H9 (cell line): ENCODE measurements at regions not wholly inside any gene's neighbourhood (a gene's known extent, or its start where the extent isn't known, plus 50 kb on each side); places are given as distances from the start of the nearest gene placed in this dataset.

Experiments
- DNase-seq: peaks from one replicate; pipeline ENCODE4 v3.0.0-alpha.2; 2017
- H2AFZ ChIP-seq: one replicate; pipeline ENCODE4 v1.6.1; 2013; ENCODE audit warnings: mild to moderate bottlenecking, low read length, control low read depth, moderate library complexity
- H2AK5ac ChIP-seq: 2 replicates; pipeline ENCODE4 v1.6.1; 2013; ENCODE audit warnings: low read length, control low read depth, mixed read lengths; ENCODE audit not compliant: insufficient read length
- H2BK120ac ChIP-seq: one replicate; pipeline ENCODE4 v1.6.1; 2013; ENCODE audit warnings: low read depth, mild to moderate bottlenecking, low read length, control low read depth, inconsistent platforms; ENCODE audit not compliant: poor library complexity, severe bottlenecking
- H2BK12ac ChIP-seq: 2 replicates; pipeline ENCODE4 v1.6.1; 2013; ENCODE audit warnings: low read length, control low read depth, mixed read lengths, low read depth; ENCODE audit not compliant: insufficient read length
- H2BK15ac ChIP-seq: 2 replicates; pipeline ENCODE4 v1.6.1; 2013; ENCODE audit warnings: low read depth, low read length, control low read depth
- H2BK20ac ChIP-seq: one replicate; pipeline ENCODE4 v1.6.1; 2013; ENCODE audit warnings: low read depth, mild to moderate bottlenecking, low read length, control low read depth, inconsistent platforms; ENCODE audit not compliant: poor library complexity, severe bottlenecking
- H2BK5ac ChIP-seq: 2 replicates; pipeline ENCODE4 v1.6.1; 2013; ENCODE audit warnings: low read length, control low read depth, mixed read lengths; ENCODE audit not compliant: insufficient read length
- H3K14ac ChIP-seq: 2 replicates; pipeline ENCODE4 v1.6.1; 2013; ENCODE audit warnings: low read length, control low read depth; ENCODE audit not compliant: insufficient read depth
- H3K18ac ChIP-seq: 2 replicates; pipeline ENCODE4 v1.6.1; 2013; ENCODE audit warnings: low read depth, mild to moderate bottlenecking, mixed read lengths, low read length, control low read depth; ENCODE audit not compliant: insufficient read length
- H3K23ac ChIP-seq: 2 replicates; pipeline ENCODE4 v1.6.1; 2013; ENCODE audit warnings: low read length, control low read depth, mixed read lengths, low read depth; ENCODE audit not compliant: insufficient read length
- H3K23me2 ChIP-seq: 2 replicates; pipeline ENCODE4 v1.6.1; 2013; ENCODE audit warnings: low read depth, mild to moderate bottlenecking, mixed read lengths, low read length, control low read depth; ENCODE audit not compliant: insufficient read length, poor library complexity, severe bottlenecking
- H3K27ac ChIP-seq: 2 replicates; pipeline ENCODE4 v1.5.1; 2013; ENCODE audit warnings: low read length, control low read depth, mixed read lengths, low read depth; ENCODE audit not compliant: insufficient read length
- H3K27me3 ChIP-seq: 2 replicates; pipeline ENCODE4 v1.6.1; 2013; ENCODE audit warnings: low read length, control low read depth, inconsistent platforms; ENCODE audit not compliant: insufficient read depth
- H3K4ac ChIP-seq: 2 replicates; pipeline ENCODE4 v1.6.1; 2013; ENCODE audit warnings: low read depth, mild to moderate bottlenecking, control low read depth, inconsistent platforms, low read length, moderate library complexity
- H3K4me1 ChIP-seq: 2 replicates; pipeline ENCODE4 v1.6.1; 2013; ENCODE audit warnings: low read length, control low read depth, inconsistent platforms; ENCODE audit not compliant: insufficient read depth
- H3K4me2 ChIP-seq: 2 replicates; pipeline ENCODE4 v1.6.1; 2013; ENCODE audit warnings: low read length, control low read depth, mixed read lengths; ENCODE audit not compliant: insufficient read length, insufficient read depth
- H3K56ac ChIP-seq: 2 replicates; pipeline ENCODE4 v1.6.1; 2013; ENCODE audit warnings: low read depth, mild to moderate bottlenecking, mixed read lengths, low read length, control low read depth; ENCODE audit not compliant: insufficient read length
- H3K79me1 ChIP-seq: 2 replicates; pipeline ENCODE4 v1.6.1; 2013; ENCODE audit warnings: low read depth, mild to moderate bottlenecking, moderate library complexity, low read length, control low read depth, inconsistent platforms; ENCODE audit not compliant: insufficient read depth, poor library complexity, severe bottlenecking
- H3K79me2 ChIP-seq: 2 replicates; pipeline ENCODE4 v1.6.1; 2013; ENCODE audit warnings: low read length, control low read depth, inconsistent platforms; ENCODE audit not compliant: insufficient read depth
- H3K9ac ChIP-seq: 2 replicates; pipeline ENCODE4 v1.6.1; 2013; ENCODE audit warnings: low read length, control low read depth, mixed read lengths; ENCODE audit not compliant: insufficient read length; ENCODE audit errors: extremely low read depth
- H3K9me3 ChIP-seq: one replicate; pipeline ENCODE4 v1.6.1; 2013; ENCODE audit warnings: low read depth, low read length, inconsistent platforms; ENCODE audit not compliant: control insufficient read depth
- H3T11ph ChIP-seq: one replicate; pipeline ENCODE4 v1.6.1; 2013; ENCODE audit warnings: mild to moderate bottlenecking, low read length, control low read depth, inconsistent platforms
- H4K20me1 ChIP-seq: one replicate; pipeline ENCODE4 v1.6.1; 2013; ENCODE audit not compliant: control insufficient read depth, insufficient read length, insufficient read depth
- H4K5ac ChIP-seq: 2 replicates; pipeline ENCODE4 v1.6.1; 2013; ENCODE audit warnings: low read depth, mild to moderate bottlenecking, mixed read lengths, low read length, control low read depth; ENCODE audit not compliant: insufficient read length
- H4K8ac ChIP-seq: replicated peaks from 2 replicates; pipeline ENCODE4 v1.6.1; 2013; ENCODE audit warnings: low read length, control low read depth, mixed read lengths, low read depth; ENCODE audit not compliant: insufficient read length
- H4K91ac ChIP-seq: 2 replicates; pipeline ENCODE4 v1.6.1; 2013; ENCODE audit warnings: low read depth, mild to moderate bottlenecking, moderate library complexity, mixed read lengths, low read length, control low read depth; ENCODE audit not compliant: insufficient read length
- H3K27ac Mint-ChIP-seq, 3 experiments: 2 replicates in 2 of 3; 3 replicates in 1 of 3; pipeline ENCODE4 v1.8.0; 2020 to 2021; ENCODE audit warnings: mixed read lengths in 3 of 3, mild to moderate bottlenecking in 1 of 3, moderate library complexity in 1 of 3
- H3K27me3 Mint-ChIP-seq: 2 replicates; pipeline ENCODE4 v1.8.0; 2021; ENCODE audit warnings: low read depth, mild to moderate bottlenecking, moderate library complexity, mixed read lengths
- H3K36me3 Mint-ChIP-seq, 3 experiments: 2 replicates in 2 of 3; 3 replicates in 1 of 3; pipeline ENCODE4 v1.8.0; 2020 to 2021; ENCODE audit warnings: low read depth in 3 of 3, mixed read lengths in 3 of 3; ENCODE audit not compliant: insufficient read depth in 1 of 3
- H3K4me1 Mint-ChIP-seq, 2 experiments: 2 replicates each; pipeline ENCODE4 v1.8.0; 2020; ENCODE audit warnings: mixed read lengths in 2 of 2
- H3K4me3 Mint-ChIP-seq, 2 experiments: 2 replicates in 1 of 2; 3 replicates in 1 of 2; pipeline ENCODE4 v1.8.0; 2020 to 2021; ENCODE audit warnings: mild to moderate bottlenecking in 2 of 2, mixed read lengths in 2 of 2, moderate library complexity in 1 of 2
- H3K9me3 Mint-ChIP-seq, 2 experiments: 2 replicates in 1 of 2; 3 replicates in 1 of 2; pipeline ENCODE4 v1.8.0; 2020; ENCODE audit warnings: mild to moderate bottlenecking in 2 of 2, mixed read lengths in 2 of 2, moderate library complexity in 1 of 2
- WGBS: extraction: QIAGEN DNeasy Blood & Tissue Kit; methylation state at CpG from one replicate; pipeline ENCODE4 v1.1.7; 2013; ENCODE audit warnings: missing lambda C conversion rate, low lambda C conversion rate, mixed read lengths; ENCODE audit not compliant: insufficient read length; ENCODE audit errors: extremely low coverage; 5-methylcytosine and 5-hydroxymethylcytosine counted together
- TF ChIP-seq, protein P1 (sequence below): fragments of 200-600 bp; sonication (generic); conservative IDR thresholded peaks from 3 replicates; pipeline ENCODE4 v1.8.0; 2021; ENCODE audit warnings: antibody characterized with exemption, mild to moderate bottlenecking

DNA sequence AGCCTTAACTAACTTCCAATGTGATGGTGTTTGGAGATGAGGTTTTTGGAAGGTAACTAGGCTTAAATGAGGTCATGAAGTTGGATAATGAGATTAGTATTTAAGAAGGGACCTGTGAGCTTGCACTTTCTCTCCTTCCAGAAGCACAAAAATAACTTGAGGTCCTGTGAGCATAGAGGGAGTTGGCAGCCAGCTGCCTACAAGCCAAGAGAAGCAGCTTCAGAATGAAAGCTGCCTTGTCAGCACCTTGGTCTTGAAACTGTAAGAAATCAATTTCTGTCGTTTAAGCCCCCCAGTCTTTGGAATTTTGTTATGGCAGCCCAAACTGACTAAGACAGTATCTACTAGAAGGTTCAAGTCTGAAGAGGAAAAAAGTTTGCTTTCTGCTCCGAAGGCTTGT, 280.2 kb upstream of the GALNTL6 start:
- H2BK15ac ChIP-seq = no peak overlapping the region
- H3K14ac ChIP-seq = no peak overlapping the region
- H3K23ac ChIP-seq = no peak overlapping the region
- no peak for DNase-seq
- no peaks in the 10 kb centered on the region for H3K79me2 ChIP-seq
- H2AFZ ChIP-seq = no peak overlapping the region
- H3K4ac ChIP-seq = no peak overlapping the region
- H3K9ac ChIP-seq = no peak overlapping the region
- no peak overlapping the region for H2BK20ac ChIP-seq
- no peaks in the 10 kb centered on the region for H3K23me2 ChIP-seq
- no peak overlapping the region for H3T11ph ChIP-seq
- no peak overlapping the region for H4K8ac ChIP-seq
- H3K4me1 ChIP-seq = no peaks in the 10 kb centered on the region
- H3K4me3 Mint-ChIP-seq = no peak overlapping the region
- H3K9me3 Mint-ChIP-seq = no peaks in the 10 kb centered on the region
- no peak overlapping the region for H2BK120ac ChIP-seq
- no peak overlapping the region for H4K5ac ChIP-seq
- H3K27ac Mint-ChIP-seq = no peak overlapping the region
- no CpG with 5 or more reads among the region's 2 CpGs for WGBS
- H3K79me1 ChIP-seq = no peaks in the 10 kb centered on the region
- TF ChIP-seq, protein P1, sequence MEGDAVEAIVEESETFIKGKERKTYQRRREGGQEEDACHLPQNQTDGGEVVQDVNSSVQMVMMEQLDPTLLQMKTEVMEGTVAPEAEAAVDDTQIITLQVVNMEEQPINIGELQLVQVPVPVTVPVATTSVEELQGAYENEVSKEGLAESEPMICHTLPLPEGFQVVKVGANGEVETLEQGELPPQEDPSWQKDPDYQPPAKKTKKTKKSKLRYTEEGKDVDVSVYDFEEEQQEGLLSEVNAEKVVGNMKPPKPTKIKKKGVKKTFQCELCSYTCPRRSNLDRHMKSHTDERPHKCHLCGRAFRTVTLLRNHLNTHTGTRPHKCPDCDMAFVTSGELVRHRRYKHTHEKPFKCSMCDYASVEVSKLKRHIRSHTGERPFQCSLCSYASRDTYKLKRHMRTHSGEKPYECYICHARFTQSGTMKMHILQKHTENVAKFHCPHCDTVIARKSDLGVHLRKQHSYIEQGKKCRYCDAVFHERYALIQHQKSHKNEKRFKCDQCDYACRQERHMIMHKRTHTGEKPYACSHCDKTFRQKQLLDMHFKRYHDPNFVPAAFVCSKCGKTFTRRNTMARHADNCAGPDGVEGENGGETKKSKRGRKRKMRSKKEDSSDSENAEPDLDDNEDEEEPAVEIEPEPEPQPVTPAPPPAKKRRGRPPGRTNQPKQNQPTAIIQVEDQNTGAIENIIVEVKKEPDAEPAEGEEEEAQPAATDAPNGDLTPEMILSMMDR = no peak
- no peak overlapping the region for H3K18ac ChIP-seq
- no peak overlapping the region for H4K91ac ChIP-seq
- H3K27me3 Mint-ChIP-seq = no peaks in the 10 kb centered on the region
- H3K27ac ChIP-seq = no peak overlapping the region
- no peaks in the 10 kb centered on the region for H3K9me3 ChIP-seq
- no peak overlapping the region for H2BK12ac ChIP-seq
- no peak overlapping the region for H3K56ac ChIP-seq
- H4K20me1 ChIP-seq = no peaks in the 10 kb centered on the region
- H3K4me1 Mint-ChIP-seq = no peaks in the 10 kb centered on the region
- H2BK5ac ChIP-seq = no peak overlapping the region
- H3K27me3 ChIP-seq = no peaks in the 10 kb centered on the region
- no peak overlapping the region for H3K4me2 ChIP-seq
- H3K36me3 Mint-ChIP-seq = no peaks in the 10 kb centered on the region
- no peak overlapping the region for H2AK5ac ChIP-seq
